ENCODE measurements at regions not wholly inside any gene's neighbourhood (a gene's known extent, or its start where the extent isn't known, plus 50 kb on each side); places are given as distances from the start of the nearest gene placed in this dataset.

DNA sequence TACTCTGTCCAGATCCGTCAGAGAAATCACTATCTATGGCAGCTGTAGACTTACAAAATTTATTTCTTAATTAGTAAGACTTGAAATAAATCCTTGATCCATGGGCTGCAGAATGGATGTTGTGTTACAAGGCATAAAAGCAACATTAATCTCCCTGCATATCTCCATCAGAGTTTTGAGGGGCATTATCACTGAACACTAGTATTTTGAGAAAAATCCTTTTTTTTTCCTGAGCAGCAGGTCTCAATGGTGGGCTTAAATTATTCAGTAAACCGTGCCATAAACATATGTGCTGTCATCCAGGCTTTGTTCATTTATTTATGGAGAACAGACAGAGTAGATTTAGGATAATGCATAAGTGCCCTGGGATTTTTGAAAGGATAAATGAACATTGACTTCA, 457.9 kb upstream of the CTSO start:
- TF ChIP-seq POLR2A (IDR thresholded peaks at IDR 0.05; ENCODE audit: low read length), result no peak
- no peak for TF ChIP-seq GATA1 (IDR thresholded peaks at IDR 0.05; ENCODE audit: low read depth, low read length)
